ENCODE measurements at regions not wholly inside any gene's neighbourhood (a gene's known extent, or its start where the extent isn't known, plus 50 kb on each side); places are given as distances from the start of the nearest gene placed in this dataset.
"Not testable (repeated sequence)": the region's sequence is repeated elsewhere in the genome, so short reads cannot be mapped to it uniquely, and the experiment has no call there.

GRCh38 chr6:14475306-14475705 is 357.7 kb downstream of the CD83 start:
- no peak for TF ChIP-seq CTCF (IDR thresholded peaks at IDR 0.05; ENCODE audit: extremely low read depth, insufficient read depth, missing control alignments)
- no peak for DNase-seq (ENCODE audit: low spot score)
- in situ Hi-C loops (cut with MboI; ENCODE audit: low pct_unique_long_range_greater_than_20kb, low sequenced_read_pairs, unreplicated experiment) = no loop called here

- no peak for TF ChIP-seq CTCF (IDR thresholded peaks at IDR 0.05; ENCODE audit: extremely low read depth, insufficient read depth, missing control alignments)
- DNase-seq (ENCODE audit: low spot score) = no peak
- in situ Hi-C loops (cut with MboI; ENCODE audit: low pct_unique_long_range_greater_than_20kb, low sequenced_read_pairs, unreplicated experiment) = no loop called here
These were observed 359.4 kb downstream of the CD83 start for GRCh38 chr6:14476793-14477531.

GRCh38 chr6:14477559-14477958 is 360.0 kb downstream of the CD83 start:
- in situ Hi-C loops (cut with MboI; ENCODE audit: low pct_unique_long_range_greater_than_20kb, low sequenced_read_pairs, unreplicated experiment) = no loop called here
- TF ChIP-seq CTCF (IDR thresholded peaks at IDR 0.05; ENCODE audit: extremely low read depth, insufficient read depth, missing control alignments) = no peak

GRCh38 chr6:14478381-14479225 is 361.0 kb downstream of the CD83 start:
- TF ChIP-seq CTCF (IDR thresholded peaks at IDR 0.05; ENCODE audit: extremely low read depth, insufficient read depth, missing control alignments) = no peak
- DNase-seq (ENCODE audit: low spot score) = no peak
- in situ Hi-C loops (cut with MboI; ENCODE audit: low pct_unique_long_range_greater_than_20kb, low sequenced_read_pairs, unreplicated experiment) = no loop called here

More at GRCh38 chr6:14477559-14477958, 360.0 kb downstream of the CD83 start:
- DNase-seq (ENCODE audit: low spot score) = no peak

GRCh38 chr6:14481946-14482345 is 364.4 kb downstream of the CD83 start:
- DNase-seq (ENCODE audit: low spot score); in situ Hi-C loops (cut with MboI; ENCODE audit: low pct_unique_long_range_greater_than_20kb, low sequenced_read_pairs, unreplicated experiment): not testable (repeated sequence)

GRCh38 chr6:14487625-14488024 is 370.1 kb downstream of the CD83 start:
- no peak for DNase-seq (ENCODE audit: low spot score)
- in situ Hi-C loops (cut with MboI; ENCODE audit: low pct_unique_long_range_greater_than_20kb, low sequenced_read_pairs, unreplicated experiment) = no loop called here
- no peak for TF ChIP-seq CTCF (IDR thresholded peaks at IDR 0.05; ENCODE audit: extremely low read depth, insufficient read depth, missing control alignments)

- in situ Hi-C loops (cut with MboI; ENCODE audit: low pct_unique_long_range_greater_than_20kb, low sequenced_read_pairs, unreplicated experiment) = no loop called here
- no peak for TF ChIP-seq CTCF (IDR thresholded peaks at IDR 0.05; ENCODE audit: extremely low read depth, insufficient read depth, missing control alignments)
- no peak for DNase-seq (ENCODE audit: low spot score)
These were observed 370.6 kb downstream of the CD83 start for GRCh38 chr6:14488180-14488579.

Data from GM13977 (cell line).